NB4 (cell line): ENCODE measurements at regions not wholly inside any gene's neighbourhood (a gene's known extent, or its start where the extent isn't known, plus 50 kb on each side); places are given as distances from the start of the nearest gene placed in this dataset.

ENCODE experiments used
- CTCF ChIP-seq: IDR thresholded peaks from one replicate; pipeline ENCODE4 v1.5.1; 2012; ENCODE audit warnings: low read depth, low read length
- MYC ChIP-seq: IDR thresholded peaks from 2 replicates; pipeline ENCODE4 v1.6.1; 2011; ENCODE audit warnings: low read depth, low read length
- POLR2A ChIP-seq: IDR thresholded peaks from 2 replicates; pipeline ENCODE4 v1.6.1; 2011; ENCODE audit warnings: mild to moderate bottlenecking; ENCODE audit not compliant: insufficient read length; ENCODE audit errors: extremely low read depth

GRCh38 chr17:72426948-72427760 is 306.3 kb downstream of the SOX9 start:
- TF ChIP-seq CTCF: no peak
- TF ChIP-seq MYC: no peak
- TF ChIP-seq POLR2A: no peak
